C1 segment of cervical spinal cord (tissue), 14 donors: ENCODE measurements at regions not wholly inside any gene's neighbourhood (a gene's known extent, or its start where the extent isn't known, plus 50 kb on each side); places are given as distances from the start of the nearest gene placed in this dataset.

Experiments used
- DNase-seq, 14 donors: peaks; one replicate each; lab custom pipeline; 2025; lab: John Stamatoyannopoulos, UW

DNA sequence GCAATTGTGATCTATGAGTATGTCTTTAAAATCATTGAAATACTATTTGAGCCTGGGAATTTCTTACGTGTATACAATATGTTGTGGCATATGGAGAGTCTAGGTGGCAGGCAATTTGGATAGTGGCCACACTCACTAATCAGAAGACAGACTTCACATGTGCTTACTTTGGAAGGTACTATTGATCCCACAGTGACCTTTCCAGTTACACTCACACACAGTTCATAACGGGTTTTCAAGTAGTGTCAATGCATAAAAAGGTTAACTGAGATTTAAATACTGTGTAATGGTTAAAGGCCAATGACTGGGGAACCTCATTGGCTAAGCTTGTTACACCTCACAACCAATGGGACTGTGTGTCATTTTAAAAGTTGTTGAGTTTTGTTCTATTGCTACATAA is 783.2 kb downstream of the RPA4 start:
- no peak for DNase-seq

DNA sequence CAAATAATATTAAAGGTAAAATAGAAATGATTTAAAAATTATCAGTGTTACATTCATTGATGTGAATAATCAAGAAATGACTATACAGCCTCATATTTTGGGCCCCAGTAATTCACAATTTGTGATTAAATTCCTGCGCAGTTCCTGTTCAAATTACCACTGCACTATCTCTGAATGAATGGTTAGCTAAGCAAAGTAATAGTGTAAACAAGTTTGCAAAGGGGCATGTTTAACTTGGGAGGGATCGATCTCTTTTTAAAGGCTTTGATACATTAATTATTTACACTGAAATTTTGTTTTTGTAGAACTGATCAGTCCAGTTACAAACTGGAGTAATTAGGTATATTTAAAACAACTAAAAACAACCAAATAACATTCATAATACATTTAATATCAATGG is 784.4 kb downstream of the RPA4 start:
- DNase-seq = no peak

DNA sequence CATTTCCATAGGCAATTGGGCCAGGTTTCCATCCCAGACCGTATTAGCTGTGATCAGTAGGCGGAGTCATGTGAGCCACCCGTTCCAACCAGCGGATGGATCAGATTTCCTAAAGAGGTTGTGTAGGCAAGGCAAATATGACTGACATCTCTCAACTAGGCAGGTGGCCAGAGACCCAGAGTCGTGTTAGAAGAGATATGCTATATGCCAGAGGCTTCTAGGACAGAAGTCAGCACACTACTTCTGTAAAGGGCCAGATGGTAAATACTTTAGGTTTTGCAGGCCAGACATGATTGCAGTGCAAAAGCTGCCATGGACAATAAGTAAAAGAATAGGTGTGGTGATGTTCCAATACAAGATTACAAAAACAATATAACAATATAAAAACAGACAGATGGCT is 788.4 kb downstream of the RPA4 start:
- no peak for DNase-seq

DNA sequence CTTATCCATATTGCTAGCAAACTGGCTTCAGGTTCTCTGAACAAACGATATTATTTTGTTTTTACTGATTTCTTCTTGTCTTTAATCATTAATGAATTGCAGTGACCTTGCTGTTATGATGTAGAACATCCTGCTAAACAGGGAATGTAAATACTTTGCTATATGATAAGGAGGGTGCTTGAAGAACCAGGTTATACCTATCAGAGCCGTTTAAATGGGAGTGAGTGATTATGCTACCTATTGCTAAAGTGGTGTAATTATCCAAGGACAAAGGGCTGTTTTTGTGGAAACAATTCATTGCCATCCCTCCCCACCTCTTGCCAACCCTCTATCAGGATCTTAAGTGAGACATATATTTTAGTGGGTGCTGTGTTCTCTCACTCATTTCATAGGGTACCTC is 788.9 kb downstream of the RPA4 start:
- DNase-seq = no peak

DNA sequence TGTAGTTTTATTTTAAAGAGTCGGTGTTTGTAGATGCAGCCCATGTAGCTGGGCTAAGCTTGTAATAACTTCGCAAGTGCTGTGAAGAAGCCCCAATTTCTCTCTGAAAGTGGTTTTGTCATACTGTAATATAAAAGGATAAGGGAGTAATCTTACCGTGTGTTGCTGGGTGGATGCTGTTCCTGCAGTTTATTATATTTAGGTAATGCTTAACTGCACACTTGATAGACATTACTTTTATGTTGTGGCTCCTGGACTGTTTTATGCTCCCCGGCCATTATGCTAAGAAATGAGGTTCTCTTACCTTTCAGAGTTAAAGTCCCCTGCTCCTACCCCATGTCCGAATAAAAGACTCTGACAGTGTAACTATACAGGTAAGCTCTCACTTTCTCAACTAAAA is 789.4 kb downstream of the RPA4 start:
- no peak for DNase-seq

DNA sequence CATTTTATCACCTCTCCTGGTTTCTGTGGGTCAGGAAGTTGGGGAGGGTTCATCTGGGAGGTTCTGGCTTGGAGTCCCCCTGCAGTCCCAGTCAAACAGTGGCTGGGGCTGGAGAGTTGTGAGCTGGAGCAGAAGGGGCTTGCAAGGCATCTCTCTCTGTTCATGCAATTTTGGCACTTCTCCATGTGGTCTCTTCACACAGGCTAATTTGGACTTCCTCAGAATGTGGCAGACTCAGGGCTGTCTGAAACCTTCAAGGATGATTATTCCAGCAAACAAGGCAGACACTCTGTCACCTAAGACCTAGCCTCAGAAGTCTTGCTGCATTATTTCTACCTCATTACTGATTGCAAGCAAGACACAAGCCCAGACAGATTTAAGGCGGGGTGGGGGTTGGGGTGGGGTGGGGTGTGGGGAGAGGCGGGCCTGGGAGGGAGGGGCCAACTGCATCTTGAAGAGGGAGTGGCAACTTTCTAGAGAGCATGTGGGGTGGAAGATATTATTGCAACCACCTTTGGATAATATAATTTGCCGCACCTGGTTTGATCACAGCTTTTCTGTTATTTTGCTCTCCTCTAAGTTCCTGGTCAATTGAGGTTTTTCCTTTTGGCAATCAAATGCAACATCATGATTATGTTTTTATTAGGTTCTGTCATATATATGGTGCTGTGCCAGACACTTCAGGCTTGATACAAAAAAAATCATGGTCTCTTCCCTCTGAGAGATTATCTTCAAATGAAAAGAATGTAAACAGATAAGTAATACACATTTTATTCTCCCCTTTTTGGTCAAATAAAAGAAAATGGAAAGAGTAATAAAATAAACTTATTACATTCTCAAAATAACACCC is 799.5 kb downstream of the RPA4 start:
- no peak for DNase-seq

DNA sequence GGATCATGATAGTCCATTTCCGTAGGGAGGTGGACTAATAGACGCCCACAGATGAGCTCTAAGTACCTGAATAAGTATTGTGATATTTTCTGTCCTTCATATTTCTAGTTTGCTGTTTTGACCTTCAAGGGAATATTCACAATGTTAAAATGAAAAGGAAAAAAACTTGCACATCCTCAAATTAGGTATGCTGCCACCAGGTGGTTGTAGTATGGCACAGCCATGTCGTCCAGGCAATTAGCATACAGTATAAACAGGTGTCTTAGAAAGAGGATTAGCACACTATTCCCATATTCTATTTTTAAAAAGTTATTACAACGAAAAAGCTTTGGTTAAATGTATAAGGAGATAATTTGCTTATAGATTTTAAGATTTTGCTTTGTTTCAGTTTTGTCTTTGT is 802.0 kb downstream of the RPA4 start:
- DNase-seq = no peak

DNA sequence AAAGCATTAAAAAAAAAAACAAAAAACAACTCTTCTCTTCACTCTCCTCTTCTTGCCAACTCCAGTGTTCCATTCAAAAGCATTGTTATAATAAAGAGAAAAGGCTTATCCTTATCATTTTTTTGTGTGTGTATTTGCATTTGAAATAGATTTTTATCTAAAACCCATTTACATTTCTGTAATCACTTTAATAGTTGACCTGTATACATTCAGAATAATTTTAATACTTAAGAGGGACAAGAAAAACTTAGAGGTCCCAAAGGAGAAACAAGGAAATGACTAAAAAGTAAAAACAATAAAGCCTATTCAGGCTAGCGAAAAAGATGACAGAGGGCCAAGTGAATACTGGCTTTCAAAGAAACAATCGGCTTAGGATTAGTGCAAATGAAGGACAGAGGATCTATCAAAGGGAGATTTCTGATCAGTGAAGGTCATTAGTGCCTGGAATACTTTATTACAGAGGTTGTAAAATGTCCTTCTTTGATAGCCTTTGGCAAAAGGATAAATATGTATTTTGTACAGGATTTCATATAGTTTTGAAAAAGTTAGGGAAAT is 808.3 kb downstream of the RPA4 start:
- no peak for DNase-seq

DNA sequence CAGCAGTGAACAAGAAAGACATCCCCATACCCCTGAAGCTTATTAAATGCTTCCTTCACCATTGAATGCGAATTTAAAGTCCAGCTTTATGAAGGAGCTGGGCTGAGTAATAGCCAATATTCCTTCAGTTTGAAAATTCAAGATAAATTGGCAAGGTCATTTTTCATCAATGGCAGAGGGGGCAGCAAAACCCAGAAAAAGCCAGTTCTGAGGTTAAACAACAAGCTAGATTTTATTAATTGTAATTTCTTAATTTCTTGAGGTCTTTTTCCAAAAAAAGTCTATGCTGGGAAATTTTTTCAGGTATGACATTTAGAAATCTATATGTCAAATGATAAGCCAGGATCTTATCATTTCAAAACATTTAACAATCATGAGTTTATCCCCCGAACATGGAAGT is 808.9 kb downstream of the RPA4 start:
- no peak for DNase-seq

DNA sequence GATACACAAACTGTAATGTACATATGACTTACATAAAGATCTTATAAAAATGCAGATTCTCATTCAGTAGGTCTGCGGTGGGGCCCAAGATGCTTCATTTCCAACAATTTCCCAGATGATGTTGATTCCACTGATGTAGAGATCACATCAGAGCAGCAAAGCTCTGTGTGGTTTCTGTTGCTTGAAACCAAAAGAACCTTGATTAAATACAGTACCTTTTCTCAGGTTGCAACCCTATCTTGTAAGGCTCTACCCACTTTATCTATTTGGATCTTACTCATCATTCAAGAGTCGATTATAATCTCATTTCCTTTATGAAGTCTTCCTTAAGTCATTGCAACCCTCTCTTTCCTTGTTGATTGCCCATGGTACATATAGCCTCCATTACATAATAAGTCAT is 816.8 kb downstream of the RPA4 start:
- no peak for DNase-seq

DNA sequence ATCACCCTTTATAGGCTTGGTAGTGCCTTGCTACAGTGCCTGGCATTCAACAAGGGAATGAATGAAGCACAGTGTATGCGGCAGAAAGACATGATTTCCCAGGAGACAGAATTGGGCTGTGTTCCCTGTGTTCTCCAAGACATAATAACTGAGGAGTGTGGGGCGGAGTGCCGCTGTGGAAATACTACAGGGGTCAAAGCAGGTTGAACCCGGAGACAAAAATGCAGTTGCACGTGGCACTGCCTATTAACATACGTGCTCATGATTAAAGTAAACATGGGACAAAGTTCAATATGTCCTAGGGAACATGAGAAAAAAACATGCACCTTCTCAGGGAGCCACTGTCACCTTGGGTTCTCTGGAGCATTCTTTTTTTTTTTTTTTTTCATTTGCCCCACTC is 820.8 kb downstream of the RPA4 start:
- no peak for DNase-seq

DNA sequence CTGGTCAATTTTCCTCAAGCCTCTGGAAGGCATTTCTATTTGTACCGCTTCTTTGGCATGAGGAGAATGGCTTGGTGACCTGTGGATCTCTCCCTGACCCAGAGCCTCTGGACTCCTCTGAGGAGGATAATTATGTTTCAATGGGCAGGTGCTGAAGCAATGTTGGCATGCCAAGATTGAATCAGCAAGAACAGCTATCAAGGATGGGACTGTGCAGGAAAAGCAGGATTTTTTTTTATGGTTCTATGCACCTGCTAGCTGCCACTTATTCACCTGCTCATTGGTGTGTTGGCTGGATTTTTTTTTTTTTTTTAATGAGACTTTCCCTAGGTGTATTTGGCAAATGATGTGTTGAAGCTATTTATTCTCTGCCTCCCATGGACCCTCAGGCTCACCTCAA is 821.2 kb downstream of the RPA4 start:
- peak in 1 of 14 donors; percentile 0 for DNase-seq

DNA sequence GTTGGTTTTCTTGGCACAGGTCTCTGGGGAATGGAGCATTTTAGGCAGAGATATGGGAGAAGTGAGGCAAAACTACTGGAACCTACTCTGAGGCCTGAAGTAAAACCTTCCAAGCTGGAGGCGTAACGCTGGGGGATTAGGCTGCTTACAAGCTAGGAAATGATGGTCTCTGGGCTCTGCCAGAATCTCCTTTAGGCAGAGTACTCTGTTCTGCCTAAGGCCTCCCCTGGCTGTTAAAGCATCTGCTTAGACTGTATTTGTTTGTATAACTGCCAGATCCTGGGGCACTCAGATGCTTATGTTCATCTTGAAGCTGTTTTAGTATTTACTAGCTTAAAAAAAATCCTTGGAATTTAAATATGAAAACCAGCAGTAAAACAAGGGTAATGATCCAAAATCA is 822.2 kb downstream of the RPA4 start:
- DNase-seq = no peak

DNA sequence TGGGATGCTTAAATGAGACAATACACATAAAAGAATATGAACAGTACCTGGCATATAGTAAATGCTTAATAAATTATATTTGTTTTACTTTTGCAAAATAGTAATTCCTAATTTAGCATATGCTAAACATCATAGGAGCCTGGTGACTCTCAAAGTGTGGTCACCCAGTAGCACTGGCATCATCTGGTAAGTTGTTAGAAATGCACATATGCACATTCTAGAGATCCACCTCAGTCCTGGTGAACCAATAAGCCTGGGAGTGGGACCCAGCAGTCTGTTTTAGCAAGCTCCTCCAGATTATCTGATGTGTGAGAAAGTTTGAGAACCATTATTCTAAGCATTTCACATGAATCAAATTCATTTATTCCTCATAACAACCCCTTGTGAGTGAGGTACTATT is 830.4 kb downstream of the RPA4 start:
- DNase-seq = no peak

DNA sequence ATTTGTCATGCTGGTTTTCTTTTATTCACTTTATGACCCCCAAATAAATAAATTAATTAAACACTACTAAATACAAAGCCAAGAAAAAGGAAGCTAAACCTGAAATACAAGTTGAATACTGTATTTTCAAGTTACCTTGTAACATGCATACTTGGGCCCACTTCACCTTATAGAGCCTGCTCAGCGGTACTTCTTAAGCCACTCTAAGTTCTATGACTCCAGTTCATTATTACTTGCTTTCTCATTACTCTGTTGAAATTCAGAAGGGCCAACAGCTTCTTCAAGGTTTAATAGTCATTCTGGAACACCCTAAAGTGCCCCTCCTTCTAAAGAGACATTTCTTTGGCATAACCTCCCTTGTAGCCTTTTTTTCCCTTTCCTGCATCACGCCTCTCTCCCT is 844.5 kb downstream of the RPA4 start:
- DNase-seq = no peak

DNA sequence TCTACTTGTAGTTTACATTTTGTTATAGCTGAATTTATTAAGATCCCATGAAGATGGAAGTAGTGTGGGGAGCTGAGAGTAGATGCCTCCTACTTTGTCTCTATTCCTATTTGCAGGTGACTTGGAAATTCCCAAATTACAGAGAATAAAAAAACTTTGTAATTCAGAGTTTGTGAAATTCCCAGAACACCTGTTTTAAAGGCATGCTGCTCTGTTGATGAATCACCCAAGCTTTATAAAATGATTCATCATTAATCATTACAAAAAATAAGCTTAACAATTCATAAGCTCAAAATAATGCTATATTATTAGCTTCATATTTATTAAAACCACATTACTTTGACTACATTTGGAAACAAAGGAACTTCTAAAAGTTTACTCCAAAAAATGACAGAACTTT is 856.3 kb downstream of the RPA4 start:
- no peak for DNase-seq

DNA sequence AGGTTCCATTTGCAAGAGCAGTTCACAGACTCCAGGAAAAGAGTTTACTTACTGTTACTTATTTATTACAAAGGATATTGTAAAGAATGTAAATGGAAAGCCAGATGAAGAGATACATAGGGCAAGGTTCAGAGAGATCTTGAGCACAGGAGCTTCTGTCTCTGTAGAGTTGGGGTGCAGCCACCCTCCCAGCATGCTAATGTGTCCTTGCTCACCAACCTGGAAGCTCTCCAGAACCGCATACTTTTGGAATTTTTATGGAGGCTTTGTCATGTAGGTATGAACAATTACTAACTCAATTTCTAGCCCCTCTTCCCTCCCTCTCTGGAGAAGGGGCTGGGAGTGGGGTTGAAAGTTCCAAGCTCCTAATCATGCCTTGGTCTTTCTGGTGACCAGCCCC is 857.2 kb downstream of the RPA4 start:
- no peak for DNase-seq

DNA sequence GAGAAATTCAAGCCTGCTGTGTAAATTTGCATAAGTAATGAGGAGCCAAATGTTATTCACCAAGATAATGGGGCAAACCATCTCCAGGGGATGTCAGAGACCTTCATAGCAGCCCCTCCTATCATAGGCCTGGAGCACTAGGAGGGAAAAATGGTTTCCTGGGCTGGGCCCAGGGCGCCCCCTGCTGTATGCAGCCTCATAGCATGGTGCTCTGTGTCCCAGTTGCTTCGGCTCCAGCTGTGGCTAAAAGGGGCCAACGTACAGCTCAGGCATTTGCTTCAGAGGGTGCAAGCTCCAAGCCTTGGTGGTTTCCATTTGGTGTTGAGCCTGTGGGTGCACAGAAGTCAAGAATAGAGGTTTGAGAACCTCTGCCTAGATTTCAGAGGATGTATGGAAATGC is 859.3 kb downstream of the RPA4 start:
- no peak for DNase-seq

DNA sequence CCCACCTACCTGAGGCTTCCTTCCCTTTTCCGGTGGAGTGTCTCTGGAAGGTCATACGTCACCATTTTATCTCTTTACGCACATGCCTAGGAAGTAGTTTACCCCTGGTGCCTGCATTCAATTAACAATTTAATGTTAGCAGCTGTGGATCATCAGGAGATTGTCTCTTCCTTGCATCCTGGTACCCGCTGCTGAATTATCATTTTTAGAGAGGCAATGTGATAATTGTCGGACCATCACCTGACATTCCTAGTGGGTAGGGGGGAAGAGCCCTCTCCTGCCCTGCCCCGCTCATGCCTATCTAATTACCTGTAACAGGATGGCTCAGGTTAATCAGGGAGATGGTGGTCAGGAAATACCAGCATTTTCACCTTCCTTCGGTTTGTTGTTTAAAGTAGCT is 863.6 kb downstream of the RPA4 start:
- no peak for DNase-seq

DNA sequence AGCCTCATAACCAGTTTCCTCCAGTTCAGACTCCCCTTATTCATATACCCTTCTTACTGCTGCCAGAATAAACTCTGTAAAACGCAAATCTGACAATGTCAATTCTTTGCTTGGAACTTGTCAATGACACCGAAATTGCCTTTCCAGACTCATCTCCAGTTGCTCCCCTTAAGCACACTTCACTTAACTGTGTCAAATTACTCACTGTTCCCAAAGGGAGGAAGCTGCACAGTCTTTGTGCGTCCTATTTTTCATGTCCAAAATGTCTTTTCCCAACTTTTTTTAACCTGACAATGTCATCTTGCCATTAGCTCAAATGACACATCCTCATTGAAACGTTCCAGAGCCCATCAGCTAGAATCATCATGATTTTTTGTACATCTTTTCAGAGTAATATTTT is 867.3 kb downstream of the RPA4 start:
- DNase-seq = no peak

DNA sequence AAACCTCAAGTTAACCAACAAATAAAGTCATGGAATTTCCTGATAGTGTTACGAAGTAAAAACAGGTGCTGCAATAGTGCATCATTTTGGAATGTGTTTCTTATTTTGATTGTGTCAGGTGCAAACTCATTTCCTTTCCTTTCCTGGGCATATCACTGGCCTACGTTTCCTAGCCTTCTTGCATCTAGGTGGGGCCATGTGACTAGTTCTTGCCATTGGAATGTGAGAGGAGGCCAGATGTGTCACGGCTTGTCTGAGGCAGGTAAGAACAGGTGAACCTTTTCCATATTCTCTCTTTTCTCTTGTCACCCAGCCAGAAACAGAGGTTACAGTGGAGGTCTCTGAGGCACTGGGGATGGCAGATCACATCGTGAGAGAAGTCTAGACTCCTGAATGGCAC is 868.0 kb downstream of the RPA4 start:
- no peak for DNase-seq

DNA sequence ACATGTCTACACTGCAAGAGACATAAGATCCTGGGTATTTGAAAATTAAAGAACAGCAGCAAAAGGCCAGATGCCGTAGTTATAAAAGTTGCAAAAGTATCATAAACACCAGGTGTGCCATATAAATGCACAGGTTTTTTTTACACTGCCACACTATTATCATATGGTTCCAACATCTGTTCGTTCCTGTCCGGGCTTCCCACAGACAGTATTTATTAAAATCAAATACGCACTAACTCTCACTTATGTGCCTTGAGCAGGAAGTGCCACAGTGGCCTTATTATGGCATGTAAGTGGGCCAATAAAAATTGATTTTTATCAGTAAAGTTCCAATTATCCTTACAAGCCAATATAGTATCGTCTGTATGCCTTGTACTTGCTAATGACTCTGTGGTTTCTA is 873.2 kb downstream of the RPA4 start:
- no peak for DNase-seq

DNA sequence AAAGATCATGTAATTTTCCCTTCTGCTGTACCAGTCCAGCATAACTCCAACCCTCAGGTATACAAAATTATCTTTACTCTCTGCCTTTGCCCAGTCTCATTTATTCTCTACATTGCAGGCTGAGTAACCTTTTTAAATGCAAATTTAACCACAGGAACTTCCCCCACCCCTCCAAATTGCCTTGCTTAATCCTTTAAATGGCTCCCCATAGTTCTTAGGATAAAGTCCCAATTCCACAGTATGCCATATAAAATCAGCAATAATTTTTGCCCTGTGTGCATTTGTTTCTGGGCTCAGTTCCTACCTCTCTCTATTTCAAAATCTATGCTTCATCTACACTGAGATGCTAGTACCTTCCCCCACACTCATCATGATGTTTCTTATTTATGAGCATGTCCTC is 879.7 kb downstream of the RPA4 start:
- DNase-seq = no peak

DNA sequence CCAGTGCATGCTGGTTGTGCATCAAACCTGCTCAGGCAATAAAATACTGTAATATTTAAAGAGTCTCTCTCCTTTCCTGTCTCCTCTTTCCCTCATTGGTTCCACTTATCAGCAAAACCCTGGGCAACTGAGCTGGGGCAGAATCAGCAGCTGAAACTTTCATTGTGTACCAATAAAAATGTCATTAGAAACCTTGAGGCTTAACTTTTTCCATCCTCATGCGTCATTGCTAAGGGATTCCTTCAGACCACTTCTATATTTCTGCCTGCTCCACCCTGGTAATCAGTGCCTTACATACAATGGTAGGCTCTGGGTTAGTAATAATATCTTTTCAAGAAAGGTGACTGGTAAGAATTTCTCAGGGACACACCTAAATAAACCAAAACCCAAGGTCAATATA is 880.3 kb downstream of the RPA4 start:
- no peak for DNase-seq
